ENCODE measurements at regions not wholly inside any gene's neighbourhood (a gene's known extent, or its start where the extent isn't known, plus 50 kb on each side); places are given as distances from the start of the nearest gene placed in this dataset.
"Not testable (repeated sequence)": the region's sequence is repeated elsewhere in the genome, so short reads cannot be mapped to it uniquely, and the experiment has no call there.

DNA sequence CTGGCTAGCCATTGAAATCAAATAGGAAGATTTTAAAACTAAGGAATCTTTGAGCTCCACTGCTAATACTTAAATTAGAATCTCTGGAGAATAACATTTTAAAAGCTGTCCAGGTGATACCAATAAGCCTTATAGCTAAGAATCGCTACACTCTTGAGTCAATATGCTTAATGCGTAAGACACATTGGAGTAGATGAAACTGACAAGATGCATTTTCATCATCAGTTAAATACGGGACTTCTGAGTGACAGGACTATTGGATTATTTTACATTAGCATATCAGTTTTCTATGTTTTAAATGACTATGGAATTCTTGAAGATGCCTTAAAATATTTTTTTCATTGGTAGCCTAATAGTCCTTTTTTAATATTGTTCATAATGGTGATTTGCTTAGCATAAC, 80.2 kb downstream of the ATOH1 start:
- H3K4me3 ChIP-seq (replicated peaks; ENCODE audit: low read depth, low read length), result no peak overlapping the region
- no peaks in the 10 kb centered on the region for H3K27me3 ChIP-seq (replicated peaks; ENCODE audit: control insufficient read depth, insufficient read depth, low read length)
- H3K36me3 ChIP-seq (ENCODE audit: control insufficient read depth, insufficient read depth, low read length), result no peaks in the 10 kb centered on the region
- DNase-seq (ENCODE audit: extremely low read depth, insufficient read length), result no peak
- TF ChIP-seq, protein P1, sequence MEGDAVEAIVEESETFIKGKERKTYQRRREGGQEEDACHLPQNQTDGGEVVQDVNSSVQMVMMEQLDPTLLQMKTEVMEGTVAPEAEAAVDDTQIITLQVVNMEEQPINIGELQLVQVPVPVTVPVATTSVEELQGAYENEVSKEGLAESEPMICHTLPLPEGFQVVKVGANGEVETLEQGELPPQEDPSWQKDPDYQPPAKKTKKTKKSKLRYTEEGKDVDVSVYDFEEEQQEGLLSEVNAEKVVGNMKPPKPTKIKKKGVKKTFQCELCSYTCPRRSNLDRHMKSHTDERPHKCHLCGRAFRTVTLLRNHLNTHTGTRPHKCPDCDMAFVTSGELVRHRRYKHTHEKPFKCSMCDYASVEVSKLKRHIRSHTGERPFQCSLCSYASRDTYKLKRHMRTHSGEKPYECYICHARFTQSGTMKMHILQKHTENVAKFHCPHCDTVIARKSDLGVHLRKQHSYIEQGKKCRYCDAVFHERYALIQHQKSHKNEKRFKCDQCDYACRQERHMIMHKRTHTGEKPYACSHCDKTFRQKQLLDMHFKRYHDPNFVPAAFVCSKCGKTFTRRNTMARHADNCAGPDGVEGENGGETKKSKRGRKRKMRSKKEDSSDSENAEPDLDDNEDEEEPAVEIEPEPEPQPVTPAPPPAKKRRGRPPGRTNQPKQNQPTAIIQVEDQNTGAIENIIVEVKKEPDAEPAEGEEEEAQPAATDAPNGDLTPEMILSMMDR (IDR thresholded peaks at IDR 0.05; ENCODE audit: insufficient read depth, low read length, poor library complexity, severe bottlenecking), result no peak

DNA sequence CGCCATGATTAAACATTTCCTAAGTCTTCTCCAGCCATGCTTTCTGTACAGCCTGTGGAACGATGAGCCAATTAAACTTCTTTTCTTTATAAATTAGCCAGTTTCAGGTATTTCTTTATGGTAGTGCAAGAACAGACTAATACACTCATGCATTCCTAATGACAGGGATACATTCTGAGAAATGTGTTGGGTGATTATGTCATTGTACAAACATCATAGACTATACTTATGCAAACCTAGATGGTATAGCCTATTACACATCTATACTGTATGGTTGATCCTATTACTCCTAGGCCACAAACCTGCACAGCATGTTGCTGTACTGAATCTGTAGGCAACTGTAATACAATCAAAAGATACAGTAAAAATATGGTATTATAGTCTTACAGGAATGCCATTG, 83.1 kb downstream of the ATOH1 start:
- TF ChIP-seq, protein P1 (IDR thresholded peaks at IDR 0.05; ENCODE audit: insufficient read depth, low read length, poor library complexity, severe bottlenecking), result no peak
- H3K4me3 ChIP-seq (replicated peaks; ENCODE audit: low read depth, low read length), result no peak overlapping the region
- H3K36me3 ChIP-seq (ENCODE audit: control insufficient read depth, insufficient read depth, low read length), result no peaks in the 10 kb centered on the region
- H3K27me3 ChIP-seq (replicated peaks; ENCODE audit: control insufficient read depth, insufficient read depth, low read length), result no peaks in the 10 kb centered on the region
- no peak for DNase-seq (ENCODE audit: extremely low read depth, insufficient read length)

DNA sequence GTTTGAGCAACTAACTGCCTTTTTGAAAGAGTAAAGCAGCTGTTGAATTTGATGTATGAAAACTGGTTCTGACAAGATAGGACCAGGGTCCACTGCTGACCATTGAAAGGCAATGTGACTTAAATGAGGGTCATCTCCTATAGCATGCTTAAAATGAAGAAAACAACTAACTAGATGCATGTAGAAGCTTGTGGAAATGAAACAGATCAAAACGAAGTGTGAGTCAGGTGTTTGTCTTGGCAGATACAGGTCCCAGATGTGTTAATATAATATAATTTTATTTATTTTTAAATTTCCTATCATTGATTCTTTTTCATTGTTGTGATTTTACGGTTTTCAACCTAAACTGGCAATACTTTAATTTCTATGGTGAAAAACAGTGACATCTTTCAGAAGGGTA, 83.6 kb downstream of the ATOH1 start:
- H3K36me3 ChIP-seq (ENCODE audit: control insufficient read depth, insufficient read depth, low read length), result no peaks in the 10 kb centered on the region
- no peak overlapping the region for H3K4me3 ChIP-seq (replicated peaks; ENCODE audit: low read depth, low read length)
- DNase-seq (ENCODE audit: extremely low read depth, insufficient read length), result no peak
- no peaks in the 10 kb centered on the region for H3K27me3 ChIP-seq (replicated peaks; ENCODE audit: control insufficient read depth, insufficient read depth, low read length)
- TF ChIP-seq, protein P1 (IDR thresholded peaks at IDR 0.05; ENCODE audit: insufficient read depth, low read length, poor library complexity, severe bottlenecking), result no peak

DNA sequence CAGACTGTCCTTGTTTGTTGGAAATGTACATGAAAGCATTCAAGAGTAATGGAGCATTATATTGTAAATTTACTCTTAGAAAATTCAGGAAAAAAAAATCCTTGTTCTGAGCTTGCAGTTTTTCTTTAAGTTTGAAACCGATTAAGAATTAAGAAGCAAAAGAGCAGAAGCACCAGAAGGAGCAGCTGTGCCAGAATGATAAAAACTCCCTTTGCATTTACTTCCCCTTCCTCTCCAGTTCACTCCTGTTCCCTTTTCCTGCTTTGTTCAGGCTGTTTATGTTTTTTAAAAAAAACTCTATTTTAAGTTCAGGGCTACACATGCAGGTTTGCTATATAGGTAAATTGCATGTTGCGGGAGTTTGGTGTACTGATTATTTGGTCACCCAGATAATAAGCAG, 90.3 kb downstream of the ATOH1 start:
- no peaks in the 10 kb centered on the region for H3K27me3 ChIP-seq (replicated peaks; ENCODE audit: control insufficient read depth, insufficient read depth, low read length)
- DNase-seq (ENCODE audit: extremely low read depth, insufficient read length), result no peak
- TF ChIP-seq, protein P1 (IDR thresholded peaks at IDR 0.05; ENCODE audit: insufficient read depth, low read length, poor library complexity, severe bottlenecking), result no peak
- no peak overlapping the region for H3K4me3 ChIP-seq (replicated peaks; ENCODE audit: low read depth, low read length)
- H3K36me3 ChIP-seq (ENCODE audit: control insufficient read depth, insufficient read depth, low read length), result no peaks in the 10 kb centered on the region

DNA sequence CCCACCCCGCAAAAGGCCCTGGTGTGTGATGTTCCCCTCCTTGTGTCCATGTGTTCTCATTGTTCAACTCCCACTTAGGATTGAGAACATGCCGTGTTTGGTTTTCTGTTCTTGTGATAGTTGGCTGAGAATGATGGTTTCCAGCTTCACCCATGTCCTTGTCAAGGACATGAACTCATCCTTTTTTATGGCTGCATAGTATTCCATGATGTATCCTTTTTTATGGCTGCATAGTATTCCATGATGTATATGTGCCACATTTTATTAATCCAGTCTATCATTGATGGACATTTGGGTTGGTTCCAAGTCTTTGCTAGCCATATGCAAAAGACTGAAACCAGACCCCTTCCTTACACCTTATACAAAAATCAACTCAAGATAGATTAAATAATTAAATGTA, 95.0 kb downstream of the ATOH1 start:
- DNase-seq (ENCODE audit: extremely low read depth, insufficient read length), result not testable (repeated sequence)

DNA sequence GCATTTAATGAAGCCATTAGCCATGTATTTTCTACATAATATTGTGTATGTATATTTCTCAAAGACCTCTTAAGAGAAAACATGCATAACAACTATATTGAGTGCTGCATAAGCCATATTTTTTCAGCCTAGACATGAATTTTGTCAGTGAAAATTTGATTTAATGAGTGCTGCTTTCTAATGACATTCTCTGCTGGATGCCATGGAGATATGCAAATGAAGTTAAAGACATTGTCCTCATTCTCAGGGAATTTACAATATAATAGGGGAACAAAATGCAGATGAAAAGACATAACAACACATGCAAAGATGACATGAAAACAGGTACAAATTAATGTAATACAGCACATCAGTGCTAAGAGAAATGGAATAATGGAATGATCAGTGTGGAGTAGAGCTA, 118.7 kb downstream of the ATOH1 start:
- Histone ChIP-seq H3K27me3 (replicated peaks; ENCODE audit: control insufficient read depth, insufficient read depth, low read length) (no peaks in the 10 kb centered on the region), H3K4me3 (replicated peaks; ENCODE audit: low read depth, low read length) (no peak overlapping the region), H3K36me3 (ENCODE audit: control insufficient read depth, insufficient read depth, low read length) (no peaks in the 10 kb centered on the region)
- DNase-seq (ENCODE audit: extremely low read depth, insufficient read length), result no peak
- TF ChIP-seq, protein P1 (IDR thresholded peaks at IDR 0.05; ENCODE audit: insufficient read depth, low read length, poor library complexity, severe bottlenecking), result no peak

More for the DNA sequence above, 95.0 kb downstream of the ATOH1 start:
- H3K27me3 ChIP-seq (replicated peaks; ENCODE audit: control insufficient read depth, insufficient read depth, low read length); H3K4me3 ChIP-seq (replicated peaks; ENCODE audit: low read depth, low read length); H3K36me3 ChIP-seq (ENCODE audit: control insufficient read depth, insufficient read depth, low read length): not testable (repeated sequence)

DNA sequence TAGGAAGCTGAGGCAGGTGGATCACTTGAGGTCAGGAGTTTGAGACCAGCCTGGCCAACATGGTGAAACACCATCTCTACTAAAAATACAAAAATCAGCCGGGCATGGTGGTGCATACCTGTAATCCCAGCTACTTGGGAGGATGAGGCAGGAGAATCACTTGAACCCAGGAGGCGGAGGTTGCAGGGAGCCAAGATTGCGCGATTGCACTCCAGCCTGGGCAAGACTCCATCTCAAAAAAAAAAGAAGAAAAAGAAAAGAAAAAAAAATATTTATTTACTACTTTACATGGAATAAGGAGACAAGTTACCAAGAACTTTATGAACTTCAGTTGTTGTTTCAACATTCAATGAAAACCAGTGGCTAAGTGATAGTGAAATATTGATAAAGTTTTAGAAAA, 121.7 kb downstream of the ATOH1 start:
- H3K4me3 ChIP-seq (replicated peaks; ENCODE audit: low read depth, low read length); H3K36me3 ChIP-seq (ENCODE audit: control insufficient read depth, insufficient read depth, low read length); DNase-seq (ENCODE audit: extremely low read depth, insufficient read length): not testable (repeated sequence)

More for the DNA sequence above, 121.7 kb downstream of the ATOH1 start:
- not testable (repeated sequence) for H3K27me3 ChIP-seq (replicated peaks; ENCODE audit: control insufficient read depth, insufficient read depth, low read length)
